Stomach (tissue), 4 donors: ENCODE measurements at regions not wholly inside any gene's neighbourhood (a gene's known extent, or its start where the extent isn't known, plus 50 kb on each side); places are given as distances from the start of the nearest gene placed in this dataset.

Experiments
- CTCF ChIP-seq, 7 experiments: fragments of 450-650 bp in 4 of 7; fragments of 200-600 bp in 3 of 7; sonication (generic) in 3 of 7; IDR thresholded peaks; one replicate each; pipeline ENCODE4 v1.5.1; 2016 to 2019; ENCODE audit warnings: antibody characterized with exemption in 7 of 7, control low read depth in 2 of 7, mild to moderate bottlenecking in 1 of 7
- EP300 ChIP-seq: sonication (generic); formaldehyde crosslinking; IDR thresholded peaks from one replicate; pipeline ENCODE4 v1.6.1; 2017; ENCODE audit warnings: antibody characterized with exemption

- no peak for TF ChIP-seq CTCF (IDR thresholded peaks at IDR 0.05)
- TF ChIP-seq EP300: no peak
These were observed 63.7 kb upstream of the NPAS1 start for GRCh38 chr19:46955813-46956371.
